Immature natural killer cell (primary cell): ENCODE measurements at regions not wholly inside any gene's neighbourhood (a gene's known extent, or its start where the extent isn't known, plus 50 kb on each side); places are given as distances from the start of the nearest gene placed in this dataset.

Source experiments
- DNase-seq, 3 donors: peaks; one replicate each; pipeline ENCODE4 v3.0.0; 2022; ENCODE audit warnings: mixed read lengths in 1 of 3
- H3K27ac Mint-ChIP-seq, 6 donors: one replicate each; pipeline ENCODE4 v1.8.0; 2020; ENCODE audit warnings: mixed read lengths in 6 of 6, mild to moderate bottlenecking in 5 of 6, inconsistent platforms in 4 of 6, moderate library complexity in 3 of 6
- H3K27me3 Mint-ChIP-seq, 3 donors: one replicate each; pipeline ENCODE4 v1.8.0; 2020 to 2021; ENCODE audit warnings: low read depth in 3 of 3, mild to moderate bottlenecking in 3 of 3, mixed read lengths in 3 of 3, moderate library complexity in 3 of 3, inconsistent platforms in 1 of 3
- H3K36me3 Mint-ChIP-seq, 3 donors: one replicate each; pipeline ENCODE4 v1.8.0; 2020; ENCODE audit warnings: mixed read lengths in 3 of 3, inconsistent platforms in 2 of 3, mild to moderate bottlenecking in 2 of 3
- H3K4me1 Mint-ChIP-seq, 2 donors: one replicate each; pipeline ENCODE4 v1.8.0; 2020; ENCODE audit warnings: inconsistent platforms in 2 of 2, mild to moderate bottlenecking in 2 of 2, mixed read lengths in 2 of 2, moderate library complexity in 1 of 2
- H3K4me3 Mint-ChIP-seq, 5 donors: one replicate each; pipeline ENCODE4 v1.8.0; 2020; ENCODE audit warnings: mild to moderate bottlenecking in 5 of 5, mixed read lengths in 5 of 5, inconsistent platforms in 3 of 5, moderate library complexity in 3 of 5
- H3K9me3 Mint-ChIP-seq, 6 donors: one replicate each; pipeline ENCODE4 v1.8.0; 2020; ENCODE audit warnings: mild to moderate bottlenecking in 6 of 6, mixed read lengths in 6 of 6, inconsistent platforms in 4 of 6, moderate library complexity in 3 of 6

GRCh38 chr14:98599082-98599481 is 672.9 kb downstream of the BCL11B start:
- Mint-ChIP-seq H3K4me1 (no peaks in the 10 kb centered on the region), H3K27me3 (peaks cover 0 to 6% (median 1%) of the 10 kb centered on the region in 3 donors), H3K27ac (no peak overlapping the region), H3K4me3 (no peak overlapping the region), H3K9me3 (peaks cover 1 to 17% (median 7%) of the 10 kb centered on the region in 6 donors), H3K36me3 (peaks cover 0 to 4% (median 0%) of the 10 kb centered on the region in 3 donors)
- no peak for DNase-seq

- no peak for DNase-seq
- Mint-ChIP-seq H3K27ac (no peak overlapping the region), H3K4me1 (no peaks in the 10 kb centered on the region), H3K27me3 (peaks cover 0 to 6% (median 3%) of the 10 kb centered on the region in 3 donors), H3K36me3 (no peaks in the 10 kb centered on the region), H3K9me3 (peaks cover 0 to 2% (median 0%) of the 10 kb centered on the region in 6 donors), H3K4me3 (no peak overlapping the region)
These were observed 669.0 kb downstream of the BCL11B start for GRCh38 chr14:98602983-98603382.

GRCh38 chr14:98605043-98605442 is 667.0 kb downstream of the BCL11B start:
- H3K4me1 Mint-ChIP-seq = no peaks in the 10 kb centered on the region
- no peaks in the 10 kb centered on the region for H3K9me3 Mint-ChIP-seq
- H3K4me3 Mint-ChIP-seq = no peak overlapping the region
- H3K27me3 Mint-ChIP-seq = peaks cover 0 to 7% (median 2%) of the 10 kb centered on the region in 3 donors
- H3K36me3 Mint-ChIP-seq = no peaks in the 10 kb centered on the region
- H3K27ac Mint-ChIP-seq = no peak overlapping the region
- DNase-seq = no peak

DNA sequence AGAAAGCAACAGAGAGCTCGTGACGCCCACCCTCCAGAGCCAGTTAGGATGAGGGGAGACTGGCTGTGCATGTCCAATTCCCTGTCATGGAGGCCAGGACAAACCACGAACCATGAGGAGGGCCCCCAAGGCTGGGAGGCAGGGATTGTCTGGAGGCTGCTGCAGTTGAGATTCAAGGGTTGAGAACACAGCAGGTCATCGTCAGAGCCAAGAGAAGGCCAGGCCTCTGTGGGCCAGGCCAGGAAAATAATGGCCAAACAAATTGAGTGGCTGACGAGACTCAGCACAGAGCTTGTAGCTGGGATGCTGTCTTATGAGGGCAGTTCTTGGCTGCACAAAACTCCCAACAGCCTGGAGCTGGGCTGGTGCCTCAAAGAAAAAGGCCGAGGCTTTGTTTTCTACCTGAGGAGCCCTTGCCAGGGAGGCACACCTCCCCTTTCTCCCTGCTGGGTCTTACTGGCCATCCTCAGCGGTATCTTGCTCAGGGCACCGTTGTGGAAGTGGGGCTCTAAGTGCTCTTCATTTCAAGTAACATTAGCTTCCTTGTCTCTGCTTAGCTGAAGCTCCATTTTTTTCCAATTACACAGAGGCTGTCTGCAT is 665.9 kb downstream of the BCL11B start:
- Mint-ChIP-seq H3K4me1 (no peaks in the 10 kb centered on the region), H3K36me3 (no peaks in the 10 kb centered on the region), H3K9me3 (no peaks in the 10 kb centered on the region), H3K27ac (no peak overlapping the region), H3K4me3 (no peak overlapping the region), H3K27me3 (peaks cover 0 to 8% (median 2%) of the 10 kb centered on the region in 3 donors)
- no peak for DNase-seq

GRCh38 chr14:98606816-98607215 is 665.2 kb downstream of the BCL11B start:
- Mint-ChIP-seq H3K4me3 (no peak overlapping the region), H3K9me3 (no peaks in the 10 kb centered on the region), H3K27me3 (peaks cover 0 to 6% (median 2%) of the 10 kb centered on the region in 3 donors), H3K4me1 (no peaks in the 10 kb centered on the region), H3K27ac (no peak overlapping the region), H3K36me3 (no peaks in the 10 kb centered on the region)
- DNase-seq = no peak

GRCh38 chr14:98607341-98607910 is 664.6 kb downstream of the BCL11B start:
- DNase-seq = no peak
- Mint-ChIP-seq H3K27me3 (peaks cover 0 to 6% (median 2%) of the 10 kb centered on the region in 3 donors), H3K4me3 (no peak overlapping the region), H3K4me1 (no peaks in the 10 kb centered on the region), H3K36me3 (no peaks in the 10 kb centered on the region), H3K9me3 (no peaks in the 10 kb centered on the region), H3K27ac (no peak overlapping the region)

- Mint-ChIP-seq H3K9me3 (no peaks in the 10 kb centered on the region), H3K4me3 (no peak overlapping the region), H3K36me3 (no peaks in the 10 kb centered on the region), H3K27ac (no peak overlapping the region), H3K4me1 (no peaks in the 10 kb centered on the region), H3K27me3 (peaks cover 0 to 2% (median 2%) of the 10 kb centered on the region in 3 donors)
- no peak for DNase-seq
These were observed 663.6 kb downstream of the BCL11B start for GRCh38 chr14:98608071-98609060.

- H3K4me3 Mint-ChIP-seq = no peak overlapping the region
- peaks cover 0 to 3% (median 1%) of the 10 kb centered on the region in 3 donors for H3K27me3 Mint-ChIP-seq
- H3K9me3 Mint-ChIP-seq = no peaks in the 10 kb centered on the region
- no peak for DNase-seq
- H3K27ac Mint-ChIP-seq = no peak overlapping the region
- no peaks in the 10 kb centered on the region for H3K36me3 Mint-ChIP-seq
- H3K4me1 Mint-ChIP-seq = no peaks in the 10 kb centered on the region
These were observed 659.4 kb downstream of the BCL11B start for GRCh38 chr14:98612434-98613200.

GRCh38 chr14:98614741-98615140 is 657.3 kb downstream of the BCL11B start:
- Mint-ChIP-seq H3K4me1 (no peaks in the 10 kb centered on the region), H3K27ac (no peak overlapping the region), H3K4me3 (no peak overlapping the region), H3K9me3 (peaks cover 0 to 5% (median 0%) of the 10 kb centered on the region in 6 donors), H3K27me3 (peaks cover 0 to 3% (median 1%) of the 10 kb centered on the region in 3 donors), H3K36me3 (no peaks in the 10 kb centered on the region)
- no peak for DNase-seq

GRCh38 chr14:98622208-98623051 is 649.6 kb downstream of the BCL11B start:
- Mint-ChIP-seq H3K4me3 (no peak overlapping the region), H3K27ac (no peak overlapping the region), H3K36me3 (no peaks in the 10 kb centered on the region), H3K27me3 (peaks cover 0 to 6% (median 0%) of the 10 kb centered on the region in 3 donors), H3K4me1 (no peaks in the 10 kb centered on the region), H3K9me3 (peaks cover 0 to 10% (median under 1%) of the 10 kb centered on the region in 6 donors)
- DNase-seq = no peak

- Mint-ChIP-seq H3K9me3 (peaks cover 2 to 18% (median 7%) of the 10 kb centered on the region in 6 donors), H3K36me3 (no peaks in the 10 kb centered on the region), H3K4me1 (no peaks in the 10 kb centered on the region), H3K4me3 (no peak overlapping the region), H3K27ac (no peak overlapping the region), H3K27me3 (peaks cover 0 to 6% (median 3%) of the 10 kb centered on the region in 3 donors)
- DNase-seq = no peak
These were observed 648.1 kb downstream of the BCL11B start for GRCh38 chr14:98623788-98624415.

GRCh38 chr14:98633380-98633779 is 638.6 kb downstream of the BCL11B start:
- H3K27ac Mint-ChIP-seq = no peak overlapping the region
- H3K9me3 Mint-ChIP-seq = peaks cover 0 to 1% (median 0%) of the 10 kb centered on the region in 6 donors
- peaks cover 0 to 2% (median 0%) of the 10 kb centered on the region in 3 donors for H3K27me3 Mint-ChIP-seq
- H3K36me3 Mint-ChIP-seq = no peaks in the 10 kb centered on the region
- DNase-seq = no peak
- H3K4me1 Mint-ChIP-seq = no peaks in the 10 kb centered on the region
- H3K4me3 Mint-ChIP-seq = no peak overlapping the region
